Keratinocyte (primary cell): ENCODE measurements at regions not wholly inside any gene's neighbourhood (a gene's known extent, or its start where the extent isn't known, plus 50 kb on each side); places are given as distances from the start of the nearest gene placed in this dataset.
"Not testable (repeated sequence)": the region's sequence is repeated elsewhere in the genome, so short reads cannot be mapped to it uniquely, and the experiment has no call there.

Experiments used
- DNase-seq: peaks from one replicate; pipeline ENCODE4 v3.0.0-alpha.2; 2011; ENCODE audit warnings: low read depth, missing footprints, low spot score
- FAIRE-seq: peaks from 2 replicates; lab custom pipeline; 2011; peaks lifted over from hg19 to GRCh38; lab: Jason Lieb, UNC
- H2AFZ ChIP-seq: 2 replicates; pipeline ENCODE4 v1.6.0; 2012; ENCODE audit warnings: low read length, control low read depth, inconsistent platforms; ENCODE audit not compliant: control insufficient read depth
- H3K27ac ChIP-seq: 2 replicates; pipeline ENCODE4 v1.5.1; 2011; ENCODE audit warnings: low read length; ENCODE audit not compliant: control insufficient read depth, insufficient read depth
- H3K27me3 ChIP-seq: 3 replicates; pipeline ENCODE4 v1.6.0; 2011; ENCODE audit warnings: low read length; ENCODE audit not compliant: control insufficient read depth, insufficient read depth; ENCODE audit errors: extremely low read depth
- H3K36me3 ChIP-seq, 2 experiments: 2 replicates in 1 of 2; 3 replicates in 1 of 2; pipeline ENCODE4 v1.5.1; 2011; ENCODE audit warnings: low read length in 2 of 2, mild to moderate bottlenecking in 1 of 2; ENCODE audit not compliant: control insufficient read depth in 2 of 2, insufficient read depth in 2 of 2; ENCODE audit errors: extremely low read depth in 1 of 2
- H3K4me1 ChIP-seq: 3 replicates; pipeline ENCODE4 v1.5.1; 2011; ENCODE audit warnings: low read length; ENCODE audit not compliant: control insufficient read depth, insufficient read depth; ENCODE audit errors: extremely low read depth
- H3K4me2 ChIP-seq: 3 replicates; pipeline ENCODE4 v1.6.0; 2011; ENCODE audit warnings: low read depth, low read length; ENCODE audit not compliant: control insufficient read depth, insufficient read depth; ENCODE audit errors: extremely low read depth
- H3K4me3 ChIP-seq, 3 experiments: fragments of 200-600 bp in 1 of 3; sonication (generic) in 1 of 3; 2 replicates in 2 of 3; 3 replicates in 1 of 3; pipeline ENCODE4 v1.5.1; 2011 to 2016; ENCODE audit warnings: low read length in 3 of 3, mild to moderate bottlenecking in 3 of 3, control low read depth in 2 of 3, inconsistent platforms in 1 of 3, low read depth in 1 of 3, mixed read lengths in 1 of 3, mixed run types in 1 of 3, moderate library complexity in 1 of 3; ENCODE audit not compliant: control insufficient read depth in 2 of 3, insufficient read depth in 2 of 3; ENCODE audit errors: extremely low read depth in 1 of 3
- H3K79me2 ChIP-seq: 2 replicates; pipeline ENCODE4 v1.6.0; 2012; ENCODE audit warnings: low read length; ENCODE audit not compliant: control insufficient read depth, insufficient read depth
- H3K9ac ChIP-seq: 3 replicates; pipeline ENCODE4 v1.6.0; 2011; ENCODE audit warnings: low read length; ENCODE audit not compliant: control insufficient read depth, insufficient read depth; ENCODE audit errors: extremely low read depth
- H3K9me1 ChIP-seq: 3 replicates; pipeline ENCODE4 v1.6.0; 2011; ENCODE audit warnings: low read length; ENCODE audit not compliant: control insufficient read depth, insufficient read depth; ENCODE audit errors: extremely low read depth
- H3K9me3 ChIP-seq: 2 replicates; pipeline ENCODE4 v1.5.1; 2012; ENCODE audit warnings: low read depth, low read length; ENCODE audit not compliant: control insufficient read depth
- H4K20me1 ChIP-seq: 3 replicates; pipeline ENCODE4 v1.6.0; 2011; ENCODE audit warnings: low read length; ENCODE audit not compliant: control insufficient read depth, insufficient read depth; ENCODE audit errors: extremely low read depth
- CTCF ChIP-seq, 3 experiments: IDR thresholded peaks in 1 of 3; conservative IDR thresholded peaks in 1 of 3; optimal IDR thresholded peaks in 1 of 3; 2 replicates in 2 of 3; 3 replicates in 1 of 3; pipeline versions ENCODE3 to v1.5.1; 2011; ENCODE audit warnings: low read length in 3 of 3, mild to moderate bottlenecking in 3 of 3, moderate library complexity in 2 of 3, control low read depth in 1 of 3, inconsistent platforms in 1 of 3; ENCODE audit not compliant: insufficient read depth in 2 of 3; ENCODE audit errors: extremely low read depth in 1 of 3
- EZH2 ChIP-seq: IDR thresholded peaks from one replicate; pipeline ENCODE4 v1.6.1; 2012; ENCODE audit warnings: inconsistent platforms, mild to moderate bottlenecking, low read length, moderate library complexity
- dilution Hi-C: fragments of 300-500 bp; cut with MboI; formaldehyde crosslinking; loops from one replicate; pipeline ENCODE4 v1.7.0; 2020; ENCODE audit warnings: low sequenced_read_pairs; ENCODE audit not compliant: extremely low pct_ligation_motif_present

DNA sequence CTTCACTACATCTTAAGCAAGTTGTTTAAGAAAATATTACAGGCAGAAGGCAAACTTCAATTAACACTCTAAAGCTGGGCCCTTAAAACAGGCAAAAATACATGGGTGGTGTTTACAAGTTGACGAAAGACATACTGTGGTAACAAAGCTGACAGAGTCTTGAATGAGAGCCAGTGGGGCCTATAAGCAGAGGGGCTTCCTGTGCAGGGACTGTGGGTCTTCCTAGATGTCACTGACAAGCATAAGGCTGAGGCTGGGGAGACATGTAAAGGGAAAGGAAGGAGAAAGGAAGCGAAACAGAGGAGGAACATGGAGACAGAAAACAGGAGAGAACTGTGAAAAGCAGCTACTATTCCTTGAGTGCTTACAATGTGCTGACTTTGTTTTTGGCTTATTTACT is 308.0 kb upstream of the RPS23 start:
- no peak overlapping the region for H3K27ac ChIP-seq
- no peaks in the 10 kb centered on the region for H3K9me3 ChIP-seq
- H3K79me2 ChIP-seq: no peaks in the 10 kb centered on the region
- H3K9me1 ChIP-seq: no peaks in the 10 kb centered on the region
- H2AFZ ChIP-seq: no peak overlapping the region
- FAIRE-seq (no peak), DNase-seq (no peak)
- no peak for TF ChIP-seq CTCF (optimal IDR thresholded peaks at IDR 0.05 in 1 of 3, IDR thresholded peaks at IDR 0.05 in 1 of 3, conservative IDR thresholded peaks at IDR 0.05 in 1 of 3; ENCODE audit: extremely low read depth in 1 of 3, insufficient read depth in 2 of 3, low read length in 3 of 3)
- no peaks in the 10 kb centered on the region for H4K20me1 ChIP-seq
- no peak overlapping the region for H3K4me3 ChIP-seq
- no peak overlapping the region for H3K4me2 ChIP-seq
- H3K9ac ChIP-seq: no peak overlapping the region
- H3K36me3 ChIP-seq: no peaks in the 10 kb centered on the region
- H3K4me1 ChIP-seq: no peaks in the 10 kb centered on the region
- no peaks in the 10 kb centered on the region for H3K27me3 ChIP-seq
- dilution Hi-C loops: no loop called here

GRCh38 chr5:82584631-82585030 is 306.5 kb upstream of the RPS23 start:
- Histone ChIP-seq H3K27me3 (no peaks in the 10 kb centered on the region), H3K4me1 (no peaks in the 10 kb centered on the region), H3K36me3 (no peaks in the 10 kb centered on the region), H3K27ac (no peak overlapping the region), H4K20me1 (no peaks in the 10 kb centered on the region), H2AFZ (no peak overlapping the region), H3K4me2 (no peak overlapping the region), H3K9me1 (no peaks in the 10 kb centered on the region), H3K9ac (no peak overlapping the region), H3K4me3 (no peak overlapping the region), H3K79me2 (no peaks in the 10 kb centered on the region), H3K9me3 (no peaks in the 10 kb centered on the region)
- TF ChIP-seq CTCF (optimal IDR thresholded peaks at IDR 0.05 in 1 of 3, IDR thresholded peaks at IDR 0.05 in 1 of 3, conservative IDR thresholded peaks at IDR 0.05 in 1 of 3; ENCODE audit: extremely low read depth in 1 of 3, insufficient read depth in 2 of 3, low read length in 3 of 3) (no peak), EZH2 (no peak)
- dilution Hi-C loops: no loop called here
- DNase-seq (no peak), FAIRE-seq (no peak)

DNA sequence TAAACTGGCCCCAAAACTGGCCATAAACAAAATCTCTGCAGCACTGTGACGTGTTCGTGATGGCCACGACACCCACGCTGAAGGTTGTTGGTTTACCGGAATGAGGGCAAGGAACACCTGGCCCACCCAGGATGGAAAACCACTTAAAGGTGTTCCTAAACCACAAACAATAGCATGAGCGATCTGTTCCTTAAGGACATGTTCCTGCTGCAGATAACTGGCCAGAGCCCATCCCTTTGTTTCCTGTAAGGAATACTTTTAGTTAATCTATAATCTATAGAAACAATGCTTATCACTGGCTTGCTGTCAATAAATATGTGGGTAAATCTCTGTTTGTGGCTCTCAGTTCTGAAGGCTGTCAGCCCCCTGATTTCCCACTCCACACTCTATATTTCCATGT is 305.2 kb upstream of the RPS23 start:
- H3K27me3 ChIP-seq, H3K36me3 ChIP-seq, H3K4me2 ChIP-seq, H3K9ac ChIP-seq, H3K9me3 ChIP-seq, H3K79me2 ChIP-seq, H3K4me1 ChIP-seq, FAIRE-seq, H3K27ac ChIP-seq, DNase-seq, H3K4me3 ChIP-seq, H3K9me1 ChIP-seq, H2AFZ ChIP-seq, H4K20me1 ChIP-seq, dilution Hi-C loops: not testable (repeated sequence)
